Progenitor cell of endocrine pancreas (in vitro differentiated cells): ENCODE measurements at regions not wholly inside any gene's neighbourhood (a gene's known extent, or its start where the extent isn't known, plus 50 kb on each side); places are given as distances from the start of the nearest gene placed in this dataset.
"Not testable (repeated sequence)": the region's sequence is repeated elsewhere in the genome, so short reads cannot be mapped to it uniquely, and the experiment has no call there.

Experiments used
- DNase-seq: peaks from one replicate; pipeline ENCODE4 v3.0.0; 2021; ENCODE audit warnings: low spot score; ENCODE audit not compliant: unreplicated experiment
- H3K27ac Mint-ChIP-seq: 2 replicates; pipeline ENCODE4 v1.8.0; 2021; ENCODE audit warnings: mild to moderate bottlenecking, moderate library complexity, mixed read lengths
- H3K27me3 Mint-ChIP-seq: 2 replicates; pipeline ENCODE4 v1.8.0; 2021; ENCODE audit warnings: mixed read lengths
- H3K36me3 Mint-ChIP-seq: 2 replicates; pipeline ENCODE4 v1.8.0; 2022; ENCODE audit warnings: mixed read lengths; ENCODE audit not compliant: insufficient read depth
- H3K4me1 Mint-ChIP-seq: 2 replicates; pipeline ENCODE4 v1.8.0; 2021; ENCODE audit warnings: low read depth, mixed read lengths
- H3K4me3 Mint-ChIP-seq: 2 replicates; pipeline ENCODE4 v1.8.0; 2021; ENCODE audit warnings: low read depth, mild to moderate bottlenecking, moderate library complexity, mixed read lengths
- H3K9me3 Mint-ChIP-seq: 2 replicates; pipeline ENCODE4 v1.8.0; 2021; ENCODE audit warnings: low read depth, mixed read lengths
- TF ChIP-seq, protein P1 (sequence below): fragments of 200-600 bp; sonication (generic); IDR thresholded peaks from one replicate; pipeline ENCODE4 v1.5.0; 2021; ENCODE audit warnings: antibody characterized with exemption, mild to moderate bottlenecking; ENCODE audit not compliant: unreplicated experiment

DNA sequence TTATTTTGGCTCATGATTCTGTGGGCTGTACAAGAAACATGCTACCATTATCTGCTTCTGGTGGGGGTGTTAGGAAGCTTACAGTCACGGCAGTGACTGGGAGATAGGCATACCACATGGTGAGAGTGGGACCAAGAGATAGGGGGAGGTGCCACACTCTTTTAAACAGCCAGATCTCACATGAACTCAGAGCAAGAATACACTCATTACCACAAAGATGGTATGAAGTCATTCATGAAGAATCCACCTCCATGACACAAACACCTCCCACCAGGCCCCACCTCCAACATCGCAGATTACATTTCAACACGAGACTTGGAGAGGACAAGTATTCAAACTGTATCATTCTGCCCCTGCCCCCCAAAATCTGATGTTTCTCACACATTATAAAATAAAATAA is 2396.7 kb downstream of the PCDH7 start:
- Mint-ChIP-seq H3K4me3 (no peak overlapping the region), H3K4me1 (no peaks in the 10 kb centered on the region), H3K27me3 (no peaks in the 10 kb centered on the region), H3K27ac (no peak overlapping the region), H3K36me3 (no peaks in the 10 kb centered on the region), H3K9me3 (peaks cover 19% of the 10 kb centered on the region)
- DNase-seq = no peak
- TF ChIP-seq, protein P1, sequence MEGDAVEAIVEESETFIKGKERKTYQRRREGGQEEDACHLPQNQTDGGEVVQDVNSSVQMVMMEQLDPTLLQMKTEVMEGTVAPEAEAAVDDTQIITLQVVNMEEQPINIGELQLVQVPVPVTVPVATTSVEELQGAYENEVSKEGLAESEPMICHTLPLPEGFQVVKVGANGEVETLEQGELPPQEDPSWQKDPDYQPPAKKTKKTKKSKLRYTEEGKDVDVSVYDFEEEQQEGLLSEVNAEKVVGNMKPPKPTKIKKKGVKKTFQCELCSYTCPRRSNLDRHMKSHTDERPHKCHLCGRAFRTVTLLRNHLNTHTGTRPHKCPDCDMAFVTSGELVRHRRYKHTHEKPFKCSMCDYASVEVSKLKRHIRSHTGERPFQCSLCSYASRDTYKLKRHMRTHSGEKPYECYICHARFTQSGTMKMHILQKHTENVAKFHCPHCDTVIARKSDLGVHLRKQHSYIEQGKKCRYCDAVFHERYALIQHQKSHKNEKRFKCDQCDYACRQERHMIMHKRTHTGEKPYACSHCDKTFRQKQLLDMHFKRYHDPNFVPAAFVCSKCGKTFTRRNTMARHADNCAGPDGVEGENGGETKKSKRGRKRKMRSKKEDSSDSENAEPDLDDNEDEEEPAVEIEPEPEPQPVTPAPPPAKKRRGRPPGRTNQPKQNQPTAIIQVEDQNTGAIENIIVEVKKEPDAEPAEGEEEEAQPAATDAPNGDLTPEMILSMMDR = no peak

DNA sequence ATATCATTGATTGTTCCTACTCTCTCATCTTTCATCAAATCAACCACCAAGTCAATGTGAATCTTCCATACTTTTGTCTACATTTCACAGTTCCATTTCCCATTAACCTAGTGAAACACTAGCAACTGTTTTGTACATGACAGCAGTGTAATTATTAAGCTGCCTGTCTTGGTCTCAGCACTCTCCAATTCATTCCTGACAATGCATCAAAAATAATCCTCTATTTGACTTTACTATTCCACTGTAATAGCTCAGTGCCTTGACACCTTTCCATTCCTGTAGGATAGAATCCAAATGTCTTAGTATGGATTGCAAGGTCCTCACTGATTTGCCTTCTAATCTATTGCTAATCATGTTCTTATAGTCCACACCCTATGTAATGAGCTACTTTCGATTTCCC is 2405.8 kb downstream of the PCDH7 start:
- H3K4me1 Mint-ChIP-seq = no peaks in the 10 kb centered on the region
- TF ChIP-seq, protein P1 = no peak
- H3K27ac Mint-ChIP-seq = no peak overlapping the region
- H3K36me3 Mint-ChIP-seq = no peaks in the 10 kb centered on the region
- H3K9me3 Mint-ChIP-seq = no peaks in the 10 kb centered on the region
- DNase-seq = no peak
- H3K4me3 Mint-ChIP-seq = no peak overlapping the region
- no peaks in the 10 kb centered on the region for H3K27me3 Mint-ChIP-seq

DNA sequence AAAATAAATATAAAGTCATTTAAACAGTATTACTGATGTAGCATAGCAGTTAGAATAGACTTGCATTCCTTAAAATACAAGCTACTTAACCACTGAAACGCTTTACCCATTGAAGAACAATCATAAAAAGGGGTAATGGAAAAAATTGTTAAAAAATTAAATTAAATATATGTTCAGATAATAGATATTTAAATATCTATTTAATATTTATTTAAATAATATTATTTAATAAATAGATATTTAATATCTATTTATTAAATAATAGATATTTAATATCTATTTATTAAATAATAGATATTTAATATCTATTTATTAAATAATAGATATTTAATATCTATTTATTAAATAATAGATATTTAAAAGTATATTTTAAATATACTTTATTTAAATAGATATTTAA is 2410.5 kb downstream of the PCDH7 start:
- not testable (repeated sequence) for H3K27me3 Mint-ChIP-seq, H3K36me3 Mint-ChIP-seq, H3K27ac Mint-ChIP-seq, H3K4me1 Mint-ChIP-seq, DNase-seq, H3K4me3 Mint-ChIP-seq, H3K9me3 Mint-ChIP-seq

DNA sequence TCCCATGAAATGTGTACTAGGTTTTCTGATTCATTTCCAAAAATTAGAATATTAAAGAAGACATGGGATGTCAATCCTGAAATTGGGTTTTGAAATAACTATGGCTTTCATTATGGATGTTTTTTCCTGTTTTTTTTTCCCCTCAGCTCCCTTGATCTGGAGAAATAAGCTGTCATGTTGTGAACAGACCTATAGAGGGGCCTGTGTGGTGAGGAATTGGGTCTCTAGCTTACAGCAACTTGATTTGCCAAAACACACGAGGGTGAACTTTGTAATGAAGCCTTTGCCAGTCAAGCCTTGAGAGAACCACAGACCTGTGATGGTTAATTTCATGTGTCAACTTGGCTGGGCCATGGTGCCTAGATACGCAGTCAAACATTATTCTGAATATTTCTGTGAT is 2413.6 kb downstream of the PCDH7 start:
- Mint-ChIP-seq H3K27me3 (no peaks in the 10 kb centered on the region), H3K4me1 (peaks cover 5% of the 10 kb centered on the region), H3K27ac (no peak overlapping the region), H3K36me3 (no peaks in the 10 kb centered on the region), H3K4me3 (no peak overlapping the region), H3K9me3 (no peaks in the 10 kb centered on the region)
- TF ChIP-seq, protein P1 = no peak
- no peak for DNase-seq

DNA sequence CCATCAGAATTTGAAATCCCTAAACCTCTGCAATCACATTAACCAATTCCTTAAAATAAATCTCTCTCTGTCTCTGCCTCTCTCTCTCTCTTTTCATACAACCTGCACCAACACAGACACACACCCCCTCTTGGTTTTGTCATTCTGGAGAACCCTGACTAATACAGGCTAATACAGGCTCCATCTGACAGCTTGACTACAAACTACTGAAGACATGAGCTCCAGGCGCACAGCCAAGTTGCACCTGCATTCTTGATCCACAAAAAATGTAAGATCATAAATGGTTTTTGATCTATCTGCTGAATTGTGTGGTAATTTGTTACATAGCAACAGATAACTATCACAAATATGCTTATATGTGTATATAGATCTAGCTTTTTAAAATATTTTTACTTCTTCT is 2414.2 kb downstream of the PCDH7 start:
- H3K27ac Mint-ChIP-seq = peak overlapping the region; percentile 35
- H3K4me1 Mint-ChIP-seq = peaks cover 5% of the 10 kb centered on the region
- no peaks in the 10 kb centered on the region for H3K9me3 Mint-ChIP-seq
- H3K36me3 Mint-ChIP-seq = no peaks in the 10 kb centered on the region
- DNase-seq = no peak
- no peak overlapping the region for H3K4me3 Mint-ChIP-seq
- H3K27me3 Mint-ChIP-seq = no peaks in the 10 kb centered on the region
- TF ChIP-seq, protein P1 = no peak

DNA sequence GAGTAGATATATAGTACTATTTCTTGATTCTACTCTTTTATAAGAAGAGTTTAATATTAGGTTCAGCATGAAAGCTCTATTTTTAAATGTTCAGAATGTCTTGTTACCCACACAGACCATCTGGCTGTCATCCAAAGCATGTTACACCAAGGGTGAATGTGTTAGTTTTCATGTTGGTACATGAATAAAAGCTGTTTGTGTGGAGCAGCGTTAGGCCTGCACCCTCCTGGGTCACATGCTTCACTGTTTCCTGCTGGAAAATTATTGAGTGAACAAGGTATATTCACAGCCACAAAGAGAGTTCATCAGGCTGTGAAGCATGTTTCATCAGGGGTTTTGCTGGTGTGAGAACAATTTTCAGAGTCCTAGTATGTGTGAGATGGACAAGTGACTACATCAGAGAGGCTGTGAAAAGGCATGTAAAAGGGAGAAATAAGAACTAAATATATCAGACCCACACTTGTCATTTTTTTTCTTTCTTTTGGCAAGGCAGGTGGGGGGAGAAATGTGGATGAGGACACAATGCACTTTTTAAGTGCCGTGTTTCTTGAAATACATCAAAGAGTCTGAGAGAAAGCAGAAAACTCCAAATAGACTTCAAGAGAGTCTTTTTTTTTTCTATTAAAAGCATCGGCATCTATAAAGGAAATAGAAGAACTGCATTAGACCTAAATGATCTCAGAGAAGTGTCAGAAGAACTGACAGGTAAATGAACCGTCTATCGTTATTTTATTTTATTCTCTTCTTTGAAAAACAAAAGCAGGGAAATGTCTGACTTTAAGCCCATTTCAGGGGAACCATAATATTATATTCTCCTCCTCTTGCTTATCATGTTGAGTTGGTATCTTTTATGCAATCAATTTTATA is 2429.7 kb downstream of the PCDH7 start:
- TF ChIP-seq, protein P1 = no peak
- no peaks in the 10 kb centered on the region for H3K4me1 Mint-ChIP-seq
- H3K27ac Mint-ChIP-seq = no peak overlapping the region
- DNase-seq = no peak
- H3K27me3 Mint-ChIP-seq = no peaks in the 10 kb centered on the region
- H3K9me3 Mint-ChIP-seq = no peaks in the 10 kb centered on the region
- H3K36me3 Mint-ChIP-seq = no peaks in the 10 kb centered on the region
- H3K4me3 Mint-ChIP-seq = no peak overlapping the region
